ENCODE measurements at regions not wholly inside any gene's neighbourhood (a gene's known extent, or its start where the extent isn't known, plus 50 kb on each side); places are given as distances from the start of the nearest gene placed in this dataset.

DNA sequence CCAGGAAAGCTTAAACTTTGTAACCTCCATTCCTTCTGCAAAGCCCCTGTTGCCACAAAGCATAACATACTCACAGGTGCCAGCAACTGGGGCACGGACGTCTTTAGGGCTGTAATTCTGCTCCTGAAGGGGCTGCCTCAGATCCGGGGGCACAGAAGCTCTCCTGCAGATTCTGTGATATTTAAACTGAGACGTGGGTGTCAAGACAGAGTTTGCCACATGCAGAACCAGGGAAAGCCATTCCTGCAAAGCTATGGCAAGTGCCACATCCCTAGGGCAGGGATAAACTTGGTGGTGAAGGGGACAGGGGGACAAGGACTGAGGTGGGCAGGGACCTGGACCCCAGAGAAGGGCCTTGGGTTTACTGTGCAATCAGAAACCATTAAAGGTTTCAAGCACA lies 247.2 kb downstream of the EIPR1 start:
- Histone ChIP-seq H3K36me3 (ENCODE audit: control insufficient read depth in 4 of 4, insufficient read depth in 3 of 4, low read depth in 1 of 4, low read length in 3 of 4) (no peaks in the 10 kb centered on the region), H3K9ac (ENCODE audit: low read depth in 1 of 2, low read length in 2 of 2) (no peak overlapping the region), H3K4me1 (ENCODE audit: control insufficient read depth in 4 of 4, insufficient read depth in 4 of 4, low read length in 3 of 4) (no peaks in the 10 kb centered on the region), H3K9me3 (ENCODE audit: control insufficient read depth in 4 of 4, low read length in 3 of 4) (peaks cover 0 to 6% (median 4%) of the 10 kb centered on the region in 4 donors), H3K4me3 (ENCODE audit: low read depth in 1 of 3, low read length in 3 of 3) (no peak overlapping the region), H3K27me3 (ENCODE audit: control insufficient read depth in 4 of 4, insufficient read depth in 4 of 4, low read length in 3 of 4) (no peaks in the 10 kb centered on the region), H3K27ac (ENCODE audit: low read depth in 1 of 2, low read length in 2 of 2) (no peak overlapping the region)
- TF ChIP-seq, protein P1, sequence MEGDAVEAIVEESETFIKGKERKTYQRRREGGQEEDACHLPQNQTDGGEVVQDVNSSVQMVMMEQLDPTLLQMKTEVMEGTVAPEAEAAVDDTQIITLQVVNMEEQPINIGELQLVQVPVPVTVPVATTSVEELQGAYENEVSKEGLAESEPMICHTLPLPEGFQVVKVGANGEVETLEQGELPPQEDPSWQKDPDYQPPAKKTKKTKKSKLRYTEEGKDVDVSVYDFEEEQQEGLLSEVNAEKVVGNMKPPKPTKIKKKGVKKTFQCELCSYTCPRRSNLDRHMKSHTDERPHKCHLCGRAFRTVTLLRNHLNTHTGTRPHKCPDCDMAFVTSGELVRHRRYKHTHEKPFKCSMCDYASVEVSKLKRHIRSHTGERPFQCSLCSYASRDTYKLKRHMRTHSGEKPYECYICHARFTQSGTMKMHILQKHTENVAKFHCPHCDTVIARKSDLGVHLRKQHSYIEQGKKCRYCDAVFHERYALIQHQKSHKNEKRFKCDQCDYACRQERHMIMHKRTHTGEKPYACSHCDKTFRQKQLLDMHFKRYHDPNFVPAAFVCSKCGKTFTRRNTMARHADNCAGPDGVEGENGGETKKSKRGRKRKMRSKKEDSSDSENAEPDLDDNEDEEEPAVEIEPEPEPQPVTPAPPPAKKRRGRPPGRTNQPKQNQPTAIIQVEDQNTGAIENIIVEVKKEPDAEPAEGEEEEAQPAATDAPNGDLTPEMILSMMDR (IDR thresholded peaks at IDR 0.05; ENCODE audit: low read depth, low read length, missing input control), result no peak
- TF ChIP-seq TAF1 (conservative IDR thresholded peaks at IDR 0.05) (no peak), HNF4A (conservative IDR thresholded peaks at IDR 0.05) (no peak), RXRA (IDR thresholded peaks at IDR 0.05) (no peak), FOXA2 (IDR thresholded peaks at IDR 0.05) (no peak), SP1 (IDR thresholded peaks at IDR 0.05) (no peak), EGR1 (IDR thresholded peaks at IDR 0.05; ENCODE audit: low read depth in 2 of 2) (no peak), GABPA (IDR thresholded peaks at IDR 0.05 in 1 of 2, conservative IDR thresholded peaks at IDR 0.05 in 1 of 2) (no peak), YY1 (IDR thresholded peaks at IDR 0.05) (no peak), JUND (IDR thresholded peaks at IDR 0.05) (no peak), FOXA1 (IDR thresholded peaks at IDR 0.05) (no peak), NR2F2 (IDR thresholded peaks at IDR 0.05) (no peak)
- TF ChIP-seq, protein P2, sequence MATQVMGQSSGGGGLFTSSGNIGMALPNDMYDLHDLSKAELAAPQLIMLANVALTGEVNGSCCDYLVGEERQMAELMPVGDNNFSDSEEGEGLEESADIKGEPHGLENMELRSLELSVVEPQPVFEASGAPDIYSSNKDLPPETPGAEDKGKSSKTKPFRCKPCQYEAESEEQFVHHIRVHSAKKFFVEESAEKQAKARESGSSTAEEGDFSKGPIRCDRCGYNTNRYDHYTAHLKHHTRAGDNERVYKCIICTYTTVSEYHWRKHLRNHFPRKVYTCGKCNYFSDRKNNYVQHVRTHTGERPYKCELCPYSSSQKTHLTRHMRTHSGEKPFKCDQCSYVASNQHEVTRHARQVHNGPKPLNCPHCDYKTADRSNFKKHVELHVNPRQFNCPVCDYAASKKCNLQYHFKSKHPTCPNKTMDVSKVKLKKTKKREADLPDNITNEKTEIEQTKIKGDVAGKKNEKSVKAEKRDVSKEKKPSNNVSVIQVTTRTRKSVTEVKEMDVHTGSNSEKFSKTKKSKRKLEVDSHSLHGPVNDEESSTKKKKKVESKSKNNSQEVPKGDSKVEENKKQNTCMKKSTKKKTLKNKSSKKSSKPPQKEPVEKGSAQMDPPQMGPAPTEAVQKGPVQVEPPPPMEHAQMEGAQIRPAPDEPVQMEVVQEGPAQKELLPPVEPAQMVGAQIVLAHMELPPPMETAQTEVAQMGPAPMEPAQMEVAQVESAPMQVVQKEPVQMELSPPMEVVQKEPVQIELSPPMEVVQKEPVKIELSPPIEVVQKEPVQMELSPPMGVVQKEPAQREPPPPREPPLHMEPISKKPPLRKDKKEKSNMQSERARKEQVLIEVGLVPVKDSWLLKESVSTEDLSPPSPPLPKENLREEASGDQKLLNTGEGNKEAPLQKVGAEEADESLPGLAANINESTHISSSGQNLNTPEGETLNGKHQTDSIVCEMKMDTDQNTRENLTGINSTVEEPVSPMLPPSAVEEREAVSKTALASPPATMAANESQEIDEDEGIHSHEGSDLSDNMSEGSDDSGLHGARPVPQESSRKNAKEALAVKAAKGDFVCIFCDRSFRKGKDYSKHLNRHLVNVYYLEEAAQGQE (IDR thresholded peaks at IDR 0.05), result no peak
- TF ChIP-seq, protein P3, sequence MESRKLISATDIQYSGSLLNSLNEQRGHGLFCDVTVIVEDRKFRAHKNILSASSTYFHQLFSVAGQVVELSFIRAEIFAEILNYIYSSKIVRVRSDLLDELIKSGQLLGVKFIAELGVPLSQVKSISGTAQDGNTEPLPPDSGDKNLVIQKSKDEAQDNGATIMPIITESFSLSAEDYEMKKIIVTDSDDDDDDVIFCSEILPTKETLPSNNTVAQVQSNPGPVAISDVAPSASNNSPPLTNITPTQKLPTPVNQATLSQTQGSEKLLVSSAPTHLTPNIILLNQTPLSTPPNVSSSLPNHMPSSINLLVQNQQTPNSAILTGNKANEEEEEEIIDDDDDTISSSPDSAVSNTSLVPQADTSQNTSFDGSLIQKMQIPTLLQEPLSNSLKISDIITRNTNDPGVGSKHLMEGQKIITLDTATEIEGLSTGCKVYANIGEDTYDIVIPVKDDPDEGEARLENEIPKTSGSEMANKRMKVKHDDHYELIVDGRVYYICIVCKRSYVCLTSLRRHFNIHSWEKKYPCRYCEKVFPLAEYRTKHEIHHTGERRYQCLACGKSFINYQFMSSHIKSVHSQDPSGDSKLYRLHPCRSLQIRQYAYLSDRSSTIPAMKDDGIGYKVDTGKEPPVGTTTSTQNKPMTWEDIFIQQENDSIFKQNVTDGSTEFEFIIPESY (IDR thresholded peaks at IDR 0.05), result no peak
- TF ChIP-seq, protein P4, sequence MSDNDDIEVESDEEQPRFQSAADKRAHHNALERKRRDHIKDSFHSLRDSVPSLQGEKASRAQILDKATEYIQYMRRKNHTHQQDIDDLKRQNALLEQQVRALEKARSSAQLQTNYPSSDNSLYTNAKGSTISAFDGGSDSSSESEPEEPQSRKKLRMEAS (IDR thresholded peaks at IDR 0.05), result no peak
- WGBS, result 75% methylated on average over 4 of the region's 4 CpGs
- no peak for DNase-seq (ENCODE audit: low spot score)

DNA sequence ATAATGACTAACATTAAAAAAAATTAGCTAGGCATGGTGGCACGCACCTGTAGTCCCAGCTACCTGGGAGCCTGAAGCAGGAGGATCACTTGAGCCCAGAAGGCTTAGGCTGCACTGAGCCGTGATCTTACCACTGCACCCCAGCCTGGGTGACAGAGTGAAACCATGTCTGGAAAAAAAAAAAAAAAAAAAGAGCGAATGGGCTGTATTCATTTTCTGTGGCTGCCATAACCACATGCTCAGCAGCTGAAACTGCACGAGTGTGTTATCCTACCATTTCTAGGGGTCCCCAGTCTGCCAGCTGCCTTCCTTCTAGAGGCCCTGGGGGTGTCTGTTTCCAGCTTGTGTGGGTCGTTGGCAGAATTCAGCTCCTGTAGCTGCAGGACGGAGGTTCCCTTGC lies 247.8 kb downstream of the EIPR1 start:
- no peak overlapping the region for H3K27ac ChIP-seq (ENCODE audit: low read depth in 1 of 2, low read length in 2 of 2)
- H3K27me3 ChIP-seq (ENCODE audit: control insufficient read depth in 4 of 4, insufficient read depth in 4 of 4, low read length in 3 of 4), result no peaks in the 10 kb centered on the region
- 90% methylated on average over 6 of the region's 6 CpGs for WGBS
- no peak overlapping the region for H3K9ac ChIP-seq (ENCODE audit: low read depth in 1 of 2, low read length in 2 of 2)
- no peaks in the 10 kb centered on the region for H3K4me1 ChIP-seq (ENCODE audit: control insufficient read depth in 4 of 4, insufficient read depth in 4 of 4, low read length in 3 of 4)
- peaks cover 0 to 6% (median 4%) of the 10 kb centered on the region in 4 donors for H3K9me3 ChIP-seq (ENCODE audit: control insufficient read depth in 4 of 4, low read length in 3 of 4)
- H3K4me3 ChIP-seq (ENCODE audit: low read depth in 1 of 3, low read length in 3 of 3), result no peak overlapping the region
- H3K36me3 ChIP-seq (ENCODE audit: control insufficient read depth in 4 of 4, insufficient read depth in 3 of 4, low read depth in 1 of 4, low read length in 3 of 4), result no peaks in the 10 kb centered on the region
- no peak for DNase-seq (ENCODE audit: low spot score)
- TF ChIP-seq HNF4A (conservative IDR thresholded peaks at IDR 0.05) (no peak), TAF1 (conservative IDR thresholded peaks at IDR 0.05) (no peak), RAD21 (IDR thresholded peaks at IDR 0.05) (no peak), EGR1 (IDR thresholded peaks at IDR 0.05; ENCODE audit: low read depth in 2 of 2) (no peak), RXRA (IDR thresholded peaks at IDR 0.05) (no peak), JUND (IDR thresholded peaks at IDR 0.05) (no peak), NR2F2 (IDR thresholded peaks at IDR 0.05) (no peak), HNF4G (IDR thresholded peaks at IDR 0.05) (no peak), FOXA1 (IDR thresholded peaks at IDR 0.05) (no peak), FOXA2 (IDR thresholded peaks at IDR 0.05) (no peak), YY1 (IDR thresholded peaks at IDR 0.05) (no peak), SP1 (IDR thresholded peaks at IDR 0.05) (no peak), GABPA (IDR thresholded peaks at IDR 0.05 in 1 of 2, conservative IDR thresholded peaks at IDR 0.05 in 1 of 2) (no peak)
- TF ChIP-seq, protein P3 (IDR thresholded peaks at IDR 0.05), result no peak
- TF ChIP-seq, protein P1 (IDR thresholded peaks at IDR 0.05; ENCODE audit: low read depth, low read length, missing input control), result no peak
- TF ChIP-seq, protein P4 (IDR thresholded peaks at IDR 0.05), result no peak
- TF ChIP-seq, protein P5, sequence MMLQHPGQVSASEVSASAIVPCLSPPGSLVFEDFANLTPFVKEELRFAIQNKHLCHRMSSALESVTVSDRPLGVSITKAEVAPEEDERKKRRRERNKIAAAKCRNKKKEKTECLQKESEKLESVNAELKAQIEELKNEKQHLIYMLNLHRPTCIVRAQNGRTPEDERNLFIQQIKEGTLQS (IDR thresholded peaks at IDR 0.05), result no peak

Measured in liver (tissue), 8 donors.